ENCODE measurements at regions not wholly inside any gene's neighbourhood (a gene's known extent, or its start where the extent isn't known, plus 50 kb on each side); places are given as distances from the start of the nearest gene placed in this dataset.
"Not testable (repeated sequence)": the region's sequence is repeated elsewhere in the genome, so short reads cannot be mapped to it uniquely, and the experiment has no call there.

DNA sequence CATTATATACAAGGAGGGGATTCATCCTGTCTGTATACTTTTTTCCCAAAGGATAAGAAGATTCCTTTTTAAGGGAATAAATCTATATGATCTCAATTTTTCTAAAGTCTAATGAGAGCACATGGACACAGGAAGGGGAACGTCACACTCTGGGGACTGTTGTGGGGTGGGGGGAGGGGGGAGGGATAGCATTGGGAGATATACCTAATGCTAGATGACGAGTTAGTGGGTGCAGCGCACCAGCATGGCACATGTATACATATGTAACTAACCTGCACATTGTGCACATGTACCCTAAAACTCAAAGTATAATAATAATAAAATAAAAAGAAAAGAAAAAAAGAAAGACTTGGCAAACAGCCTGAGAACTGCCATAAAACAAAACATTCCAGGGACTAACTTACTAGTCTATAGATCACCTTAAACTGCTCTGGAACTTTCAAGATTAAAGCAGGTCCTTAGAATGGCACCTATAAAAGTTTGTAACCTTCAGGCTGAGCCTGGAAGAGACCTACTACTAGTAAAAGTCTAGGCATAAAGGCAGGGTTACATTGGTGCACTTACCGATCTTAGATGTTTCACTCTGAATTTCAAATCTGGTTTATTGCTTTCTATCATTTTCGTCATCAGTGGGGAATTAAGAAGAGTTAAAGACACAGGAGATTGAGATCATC, 780.6 kb downstream of the SLITRK1 start:
- not testable (repeated sequence) for DNase-seq (ENCODE audit: low spot score)

DNA sequence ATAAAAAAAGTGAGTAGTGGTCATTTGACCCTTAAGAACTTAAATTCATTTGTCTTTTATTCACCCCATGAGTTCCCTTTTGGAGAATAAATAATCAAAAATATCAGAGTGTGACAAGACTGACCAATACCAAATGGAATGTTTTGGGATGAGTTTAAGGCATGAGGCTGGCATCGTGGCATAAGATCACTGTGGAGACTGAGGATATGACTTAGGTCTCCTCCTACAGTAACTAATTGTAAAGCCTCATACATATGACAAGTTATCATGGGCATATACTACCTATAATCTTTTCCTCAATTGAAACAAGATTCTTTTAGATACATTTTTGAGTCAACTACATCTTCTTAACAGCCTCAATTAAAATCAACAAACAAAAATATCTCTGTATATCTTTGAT, 782.0 kb downstream of the SLITRK1 start:
- DNase-seq (ENCODE audit: low spot score) = no peak

DNA sequence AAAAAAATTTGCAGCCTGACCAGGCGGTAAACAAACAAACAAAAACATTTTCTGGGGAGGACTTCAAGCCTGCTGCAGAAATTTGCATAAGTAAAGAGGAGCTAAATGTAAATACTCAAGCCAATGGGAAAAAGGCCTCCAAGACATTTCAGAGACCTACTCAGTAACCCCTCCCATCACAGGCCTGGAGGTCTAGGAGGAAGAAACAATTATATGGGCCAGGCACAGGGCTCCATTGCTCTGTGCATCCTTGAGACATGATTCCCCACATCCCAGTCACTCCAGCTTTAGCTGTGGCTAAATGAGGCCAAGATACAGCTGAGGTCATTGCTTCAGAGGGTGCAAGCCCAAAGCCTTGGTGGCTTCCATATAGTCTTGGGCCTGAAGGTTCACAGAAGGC, 793.4 kb downstream of the SLITRK1 start:
- DNase-seq (ENCODE audit: low spot score) = no peak

DNA sequence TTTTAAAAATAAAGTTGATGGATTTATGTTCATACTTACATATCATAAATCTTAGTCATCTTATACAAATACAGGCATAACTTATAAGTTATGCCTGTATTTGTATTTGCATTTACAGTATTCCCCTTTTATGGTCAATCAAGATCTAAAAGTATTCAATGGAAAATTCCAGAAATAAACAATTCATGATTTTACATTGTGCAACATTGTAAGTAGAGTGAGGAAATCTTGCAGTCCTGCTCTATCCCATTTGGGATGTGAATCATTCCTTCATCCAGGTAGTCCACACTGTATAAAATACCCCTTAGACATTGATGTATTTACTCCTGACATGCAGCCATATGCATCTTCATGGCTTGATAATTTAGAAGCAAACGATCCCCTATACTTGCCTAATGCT, 795.3 kb downstream of the SLITRK1 start:
- DNase-seq (ENCODE audit: low spot score) = no peak

DNA sequence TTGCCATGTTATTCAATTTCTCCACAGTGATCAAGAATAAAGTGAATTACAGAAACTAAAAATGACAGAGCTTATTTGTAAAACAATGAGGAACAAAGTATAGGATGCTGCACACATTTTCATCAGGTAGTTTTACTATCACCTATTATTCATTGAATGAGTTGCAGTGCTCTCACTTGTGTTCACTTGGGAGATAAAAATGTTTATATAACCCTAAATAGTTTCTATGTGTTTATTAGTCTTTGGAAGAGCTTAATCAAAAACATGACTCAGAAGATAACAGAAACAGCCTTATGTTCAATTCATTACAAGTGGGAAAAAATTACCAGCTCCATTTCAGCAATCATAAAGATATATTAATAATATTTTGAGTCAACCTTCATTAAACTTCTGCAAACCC, 796.2 kb downstream of the SLITRK1 start:
- DNase-seq (ENCODE audit: low spot score) = no peak

DNA sequence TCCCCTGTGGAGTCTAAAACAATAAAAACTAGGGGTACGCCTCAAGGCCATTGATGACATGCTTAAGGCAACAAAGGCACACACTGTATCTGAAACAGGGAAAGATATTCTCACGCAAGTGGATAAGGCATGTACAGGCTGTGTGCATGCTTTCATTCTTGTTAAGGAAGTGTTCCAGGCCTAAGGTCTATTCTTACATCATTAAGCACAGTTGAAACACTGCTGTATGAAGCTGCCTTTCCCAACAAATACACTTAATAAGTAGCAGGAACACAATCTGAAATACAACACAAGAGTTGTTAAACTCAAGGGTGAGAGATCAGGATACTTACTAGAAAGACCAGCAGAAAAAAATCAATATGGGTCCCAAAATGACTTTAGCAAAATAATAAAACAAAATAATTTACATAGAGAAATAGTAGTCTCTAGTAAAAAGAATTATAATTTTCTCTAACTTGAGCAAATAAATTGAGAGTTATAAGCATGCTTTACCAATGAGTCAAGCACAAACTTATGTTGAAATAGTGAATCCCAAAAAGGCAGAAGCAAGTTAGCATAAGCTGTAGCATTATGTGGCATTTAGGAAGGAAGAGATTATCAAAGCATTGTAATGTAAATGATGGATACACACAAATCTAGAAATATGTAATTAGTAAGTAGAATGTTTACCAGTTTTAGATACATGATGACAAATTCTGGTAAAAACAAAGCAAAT, 796.9 kb downstream of the SLITRK1 start:
- no peak for DNase-seq (ENCODE audit: low spot score)

DNA sequence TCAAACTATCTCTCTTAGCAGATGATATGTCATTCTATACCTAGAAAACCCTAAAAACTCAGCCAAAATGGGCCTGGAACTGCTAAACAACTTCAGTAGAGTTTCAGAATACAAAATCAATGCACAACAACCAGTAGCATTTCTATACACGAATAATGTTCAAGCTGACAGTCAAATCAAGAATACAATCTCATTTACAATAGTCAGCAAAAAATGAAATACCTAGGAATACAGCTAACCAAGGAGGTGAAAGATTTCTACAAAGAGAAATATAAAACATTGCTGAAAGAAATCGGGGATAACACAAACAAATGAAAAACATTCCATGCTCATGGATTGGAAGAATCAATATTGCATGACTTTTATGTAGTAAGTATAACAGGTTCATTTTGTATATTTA, 804.8 kb downstream of the SLITRK1 start:
- no peak for DNase-seq (ENCODE audit: low spot score)

DNA sequence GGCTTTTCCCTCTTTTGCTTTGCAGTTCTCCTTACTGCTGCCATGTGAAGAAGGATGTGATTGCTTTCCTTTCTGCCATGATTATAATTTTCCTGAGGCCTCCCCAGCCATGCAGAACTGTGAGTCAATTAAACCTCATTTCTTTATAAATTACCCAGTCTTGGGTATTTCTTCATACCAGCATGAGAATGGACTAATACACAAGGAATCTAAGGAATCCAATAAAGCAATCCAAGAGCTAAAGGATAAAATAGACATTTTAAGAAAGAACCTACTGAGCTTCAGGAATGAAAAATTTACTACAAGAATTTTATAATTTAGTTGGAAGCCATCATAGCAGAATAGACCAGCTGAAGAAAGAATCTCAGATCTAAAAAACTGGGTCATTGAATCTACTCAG, 808.3 kb downstream of the SLITRK1 start:
- DNase-seq (ENCODE audit: low spot score) = not testable (repeated sequence)

DNA sequence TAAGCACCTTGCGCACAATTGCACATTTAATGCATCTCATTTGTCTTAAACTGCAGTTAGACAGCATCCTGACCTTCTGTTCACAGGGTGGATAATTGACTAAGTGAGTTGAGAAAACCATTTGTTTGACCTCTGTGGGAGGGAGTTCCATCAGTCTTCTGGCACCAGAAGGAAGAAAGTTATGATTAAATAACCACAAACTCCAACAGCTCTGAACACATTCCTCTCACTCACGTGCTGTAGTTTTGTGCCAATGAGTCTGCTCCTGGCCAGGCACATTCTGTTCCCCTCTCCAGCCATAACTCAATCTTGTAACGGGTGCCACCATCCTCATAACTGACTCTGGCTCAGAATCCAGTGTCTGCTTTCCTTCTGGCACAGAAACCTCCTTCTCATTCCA, 817.2 kb downstream of the SLITRK1 start:
- peak; percentile 35 for DNase-seq (ENCODE audit: low spot score)

DNA sequence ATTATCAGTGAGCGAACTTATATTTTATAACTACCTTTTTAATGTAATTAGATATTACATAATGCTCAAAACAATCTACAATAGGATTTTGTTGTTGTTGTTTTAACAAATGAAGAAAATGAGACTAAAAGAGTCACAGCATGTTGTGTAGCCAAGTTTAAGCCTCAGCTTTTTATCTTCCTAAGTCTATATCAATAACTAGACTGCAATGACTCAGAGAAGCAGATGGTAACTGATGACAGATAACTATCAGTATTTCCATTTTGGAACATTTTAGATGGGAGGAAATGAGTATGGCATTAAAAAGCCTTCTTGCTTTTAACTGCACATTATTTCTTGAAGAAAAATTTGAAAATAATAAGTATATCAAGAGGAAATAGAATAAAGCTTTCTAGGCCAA, 825.2 kb downstream of the SLITRK1 start:
- DNase-seq (ENCODE audit: low spot score) = no peak

DNA sequence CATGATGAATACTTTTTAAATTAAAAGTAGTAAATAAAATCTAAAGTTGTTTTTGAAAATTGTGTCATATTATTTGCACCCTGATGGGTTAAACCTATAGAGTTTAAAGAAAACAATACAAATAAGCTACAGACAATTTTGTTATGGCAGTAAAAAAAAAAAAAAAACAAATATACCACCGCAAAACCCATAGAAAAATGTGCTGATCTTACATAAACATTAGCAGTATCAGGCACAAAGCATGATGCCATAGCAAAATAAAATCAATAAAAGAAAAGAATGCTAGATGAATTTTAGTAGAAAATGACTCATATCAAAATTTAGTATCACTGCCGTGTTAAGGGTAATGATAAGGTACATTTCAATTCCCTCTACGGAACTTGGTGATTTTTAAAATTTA, 826.0 kb downstream of the SLITRK1 start:
- DNase-seq (ENCODE audit: low spot score) = no peak

DNA sequence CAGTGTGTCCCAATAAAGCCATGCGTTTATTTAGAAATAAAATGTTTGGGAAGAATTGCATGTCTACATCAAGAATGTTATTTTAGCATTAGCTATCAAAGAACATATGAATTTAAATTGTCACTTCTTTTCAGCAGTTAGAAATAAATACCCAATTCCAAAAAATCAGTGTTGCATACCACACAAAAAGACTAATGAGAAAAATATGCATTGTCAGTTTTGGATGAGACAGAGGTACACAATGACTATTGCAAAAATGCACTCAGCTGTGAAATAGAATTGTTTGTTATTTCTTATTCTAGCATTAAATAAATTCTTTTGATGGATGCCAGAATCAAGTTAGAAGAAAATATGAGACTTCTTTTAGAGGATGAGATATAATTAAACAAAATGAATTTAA, 833.9 kb downstream of the SLITRK1 start:
- no peak for DNase-seq (ENCODE audit: low spot score)

DNA sequence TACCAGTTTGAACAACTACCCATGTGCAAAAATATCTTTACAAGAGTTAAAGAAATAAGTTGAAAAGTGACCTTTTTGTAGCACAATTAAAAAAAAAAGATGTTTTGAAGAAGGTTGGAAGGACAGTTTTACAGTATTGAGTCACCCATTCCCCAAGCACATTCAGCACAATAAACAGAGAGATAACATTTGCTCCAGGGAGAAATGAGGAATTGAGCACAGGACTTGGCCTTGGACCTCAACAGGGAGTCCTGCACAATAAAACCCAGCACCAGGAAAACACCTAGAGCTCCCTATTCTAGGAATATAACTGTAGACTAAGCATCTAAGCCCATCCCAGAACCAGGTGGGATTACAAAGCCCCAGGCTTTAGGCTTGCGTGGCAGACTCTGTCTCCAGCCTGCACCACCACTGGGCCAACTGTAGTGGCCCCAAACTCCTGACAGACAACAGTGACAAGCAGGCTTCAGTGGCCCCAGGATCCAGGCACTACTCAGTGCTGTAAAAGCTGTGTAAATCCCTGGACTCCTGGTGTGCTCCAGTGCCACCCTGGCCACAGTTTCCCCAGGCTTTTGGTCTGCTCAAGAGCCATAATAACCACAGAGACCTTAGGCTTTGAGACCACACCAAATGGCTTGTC, 857.2 kb downstream of the SLITRK1 start:
- no peak for DNase-seq (ENCODE audit: low spot score)

DNA sequence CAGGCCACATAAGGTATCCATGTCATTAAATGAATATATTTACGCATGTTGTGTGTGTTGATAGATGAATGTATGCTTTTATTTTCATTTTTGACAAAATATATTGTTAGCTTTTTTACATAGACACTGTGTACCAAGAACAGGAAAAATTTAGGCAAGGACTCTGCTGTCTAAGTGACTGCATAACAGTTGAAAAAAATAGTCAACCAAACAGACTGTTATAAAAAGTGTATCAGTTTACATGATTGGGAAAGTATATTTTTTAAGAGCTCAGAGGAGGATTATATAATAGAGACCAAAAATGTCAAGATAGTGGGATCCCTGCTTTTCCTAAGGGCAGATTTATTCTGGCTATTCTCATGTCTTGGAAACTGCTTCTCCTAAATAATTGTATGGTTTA, 858.0 kb downstream of the SLITRK1 start:
- no peak for DNase-seq (ENCODE audit: low spot score)

DNA sequence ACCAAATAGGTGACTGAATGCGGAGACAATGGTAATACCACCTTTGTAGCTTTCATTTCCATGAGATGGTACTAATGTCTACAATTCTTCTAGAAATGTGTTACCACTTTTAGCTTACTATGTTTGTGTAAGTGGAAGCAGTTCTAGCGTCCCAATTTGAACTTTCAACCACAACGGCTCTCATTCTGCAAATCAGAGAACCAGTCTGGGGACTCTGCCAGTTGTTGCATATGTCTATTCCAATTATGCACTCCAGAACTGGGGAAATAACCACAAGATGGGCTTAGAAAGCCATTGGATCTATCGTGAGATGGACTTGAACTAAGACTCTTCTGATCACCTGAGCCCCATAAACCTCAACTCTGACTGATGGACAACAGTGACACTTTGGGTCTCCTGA, 862.3 kb downstream of the SLITRK1 start:
- no peak for DNase-seq (ENCODE audit: low spot score)

DNA sequence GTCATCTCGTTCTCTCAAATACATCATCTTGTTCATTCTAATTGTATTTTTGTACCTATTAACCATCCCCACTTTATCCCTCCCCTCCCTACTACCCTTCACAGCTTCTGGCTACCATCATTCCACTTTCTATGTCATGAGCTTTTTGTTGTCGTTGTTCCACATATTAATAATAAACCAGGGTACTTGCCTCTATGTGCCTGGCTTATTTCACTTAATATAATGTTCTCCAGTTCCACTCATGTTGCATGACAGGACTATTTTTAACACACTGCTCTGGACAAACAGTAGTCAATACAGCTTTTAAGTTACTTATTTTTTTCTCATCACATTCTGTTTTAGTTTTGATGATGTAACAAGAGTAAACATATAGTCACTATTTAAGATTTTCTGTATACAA, 872.3 kb downstream of the SLITRK1 start:
- no peak for DNase-seq (ENCODE audit: low spot score)

DNA sequence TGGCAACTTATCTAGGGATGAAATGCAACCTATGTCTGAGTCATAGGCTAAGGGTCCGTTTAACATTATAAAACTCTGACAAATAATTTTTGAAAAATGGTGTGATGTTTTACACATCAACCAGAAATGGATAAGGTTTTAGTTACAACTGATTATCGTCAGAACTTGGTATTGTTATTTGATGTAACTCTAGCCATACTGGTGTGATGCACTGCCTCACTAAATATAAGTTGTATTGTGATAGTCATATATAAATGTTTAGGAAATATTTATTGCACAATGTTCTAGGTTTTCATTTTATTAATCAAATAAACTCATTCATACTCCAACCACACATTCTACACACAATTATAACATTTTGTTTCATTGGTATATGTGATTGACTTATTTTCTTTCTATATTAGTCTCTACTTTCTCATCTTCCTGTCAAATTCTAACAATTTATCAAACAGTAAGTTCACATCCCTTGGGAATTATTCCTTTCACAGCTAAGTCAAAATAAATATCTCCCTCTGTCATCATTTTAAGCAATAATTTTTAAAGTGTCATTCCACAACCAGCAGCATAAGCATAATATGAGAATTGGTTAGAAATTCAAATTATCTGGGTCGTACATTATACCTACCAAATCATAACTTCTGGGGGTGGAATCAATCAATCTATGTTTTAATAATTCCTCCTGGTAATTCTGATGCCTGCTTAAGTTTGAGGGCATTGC, 873.9 kb downstream of the SLITRK1 start:
- DNase-seq (ENCODE audit: low spot score) = no peak

DNA sequence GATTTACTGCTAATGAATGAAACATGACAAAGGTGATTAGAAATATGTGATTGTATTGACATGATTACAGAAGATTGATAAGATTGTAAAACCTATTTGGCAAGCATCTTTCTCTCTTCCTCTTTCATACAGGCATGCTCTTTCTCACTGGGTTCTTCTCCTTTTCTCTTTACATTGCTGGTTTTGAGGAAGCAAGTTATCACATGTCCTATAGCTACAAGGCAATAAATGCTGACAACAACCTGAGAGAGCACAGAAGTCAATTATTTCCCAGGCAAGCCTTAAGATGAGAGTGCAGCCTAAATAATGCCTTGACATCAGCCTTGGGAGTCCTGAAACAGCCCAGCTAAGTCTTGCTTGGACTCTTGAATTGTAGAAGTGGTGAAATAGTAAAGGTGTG, 875.0 kb downstream of the SLITRK1 start:
- no peak for DNase-seq (ENCODE audit: low spot score)

DNA sequence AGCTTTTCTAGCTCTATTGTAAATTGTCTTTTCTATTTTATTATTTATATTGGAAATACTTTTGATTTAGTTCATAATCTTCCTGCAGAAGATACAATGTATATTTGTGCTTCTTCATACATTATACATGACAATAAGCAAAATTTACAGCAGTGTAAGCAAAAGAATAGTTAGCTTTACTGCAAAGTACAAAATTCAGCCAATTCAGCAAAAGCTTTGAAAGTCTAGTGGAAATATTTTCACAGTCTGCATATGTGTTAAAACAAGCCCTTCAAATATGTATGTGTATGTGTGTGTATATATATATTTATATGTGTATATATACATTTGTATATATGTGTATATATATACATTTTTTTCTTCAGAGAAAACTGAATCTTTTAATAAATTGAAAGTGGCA, 879.1 kb downstream of the SLITRK1 start:
- DNase-seq (ENCODE audit: low spot score) = no peak

DNA sequence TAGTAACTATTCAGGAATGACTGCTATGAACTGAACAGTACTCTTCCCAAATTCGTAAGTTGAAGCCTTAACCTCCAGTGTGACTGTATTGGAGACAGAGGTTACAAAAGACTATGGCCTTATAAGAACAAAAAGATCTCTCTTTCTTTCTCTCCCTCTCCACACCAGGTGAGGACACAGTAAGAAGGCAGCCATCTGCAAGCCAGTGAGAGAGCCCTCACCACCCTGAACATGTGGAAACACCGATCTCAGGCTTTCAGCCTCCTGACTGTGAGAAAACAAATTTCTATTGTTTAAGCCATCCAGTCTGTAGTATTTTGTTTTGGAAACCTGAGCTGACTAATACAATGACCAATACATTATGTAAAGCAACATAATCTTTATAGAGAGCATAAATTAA, 888.9 kb downstream of the SLITRK1 start:
- no peak for DNase-seq (ENCODE audit: low spot score)

DNA sequence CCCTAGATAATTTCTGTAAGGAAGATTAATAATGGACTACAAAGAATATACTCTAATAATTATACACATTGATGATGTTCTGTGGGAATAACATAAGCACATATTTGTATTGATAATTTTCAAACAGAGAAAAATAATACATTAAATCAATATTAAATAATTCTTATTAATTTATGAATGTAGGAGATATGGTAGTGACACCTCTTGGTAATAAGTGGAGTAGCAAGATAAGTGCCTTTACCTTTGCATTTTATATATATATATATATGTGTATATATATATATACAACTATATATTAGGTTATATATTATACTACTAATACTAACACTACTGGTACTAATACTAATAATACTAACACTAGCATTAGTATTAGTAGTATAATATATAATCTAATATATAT, 905.8 kb downstream of the SLITRK1 start:
- no peak for DNase-seq (ENCODE audit: low spot score)

DNA sequence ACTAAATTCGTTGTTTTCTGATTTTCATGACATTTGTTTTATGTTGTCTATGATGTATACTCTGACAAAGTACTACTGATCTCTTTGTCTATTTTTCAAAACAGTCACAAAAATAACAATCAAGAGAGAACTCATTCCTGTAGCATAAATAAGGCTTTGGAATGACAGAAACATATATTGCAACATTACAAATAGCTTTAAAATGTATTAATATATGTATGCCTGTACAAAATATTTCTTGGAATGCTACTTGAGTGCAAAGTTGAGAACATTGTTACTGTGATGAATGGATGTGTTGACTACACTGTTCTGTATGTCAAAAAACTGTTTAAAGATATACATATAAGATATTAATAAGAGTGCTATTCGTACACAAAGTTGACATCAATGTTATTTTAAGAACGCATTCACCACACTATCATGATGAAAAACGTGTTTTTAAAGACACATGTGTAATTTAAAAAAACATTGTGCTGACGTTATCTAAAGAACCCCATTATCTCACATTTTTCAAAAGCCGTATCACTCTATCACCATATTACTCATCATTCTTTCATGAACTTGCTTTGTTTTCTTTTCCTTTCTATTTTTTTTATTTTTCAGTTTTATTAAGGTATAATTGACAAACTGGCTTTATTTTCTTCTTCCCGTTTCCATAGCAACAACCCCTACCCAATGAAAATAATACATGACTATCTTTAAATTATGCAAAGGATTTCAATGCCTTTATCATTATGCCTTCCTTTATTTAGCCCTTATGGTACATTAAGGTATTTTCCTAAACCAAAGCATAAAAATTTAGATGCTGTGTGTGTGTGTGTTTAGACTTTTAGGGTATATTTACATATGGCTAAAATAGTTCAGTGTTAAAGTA, 918.8 kb downstream of the SLITRK1 start:
- no peak for DNase-seq (ENCODE audit: low spot score)
